ENCODE measurements at regions not wholly inside any gene's neighbourhood (a gene's known extent, or its start where the extent isn't known, plus 50 kb on each side); places are given as distances from the start of the nearest gene placed in this dataset.
"Not testable (repeated sequence)": the region's sequence is repeated elsewhere in the genome, so short reads cannot be mapped to it uniquely, and the experiment has no call there.

DNA sequence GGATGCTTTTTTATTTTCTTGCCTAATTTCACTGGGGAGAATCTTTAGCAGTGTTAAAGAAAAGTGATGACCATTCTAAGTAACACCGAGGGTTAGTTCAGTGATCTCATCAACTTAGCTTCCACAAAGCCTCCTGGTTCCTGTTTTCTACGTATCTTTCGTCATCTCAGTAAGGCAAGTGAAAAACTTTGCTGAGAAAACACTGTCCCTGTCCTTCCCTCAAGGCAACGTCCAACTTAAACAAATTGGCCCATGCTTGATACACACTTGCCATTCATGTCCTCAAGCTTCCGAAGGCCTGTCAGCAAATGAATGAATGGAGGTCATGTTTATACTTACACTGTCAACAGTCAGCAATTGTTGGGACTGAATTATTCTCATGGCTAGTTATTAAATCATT is 350.4 kb upstream of the NT5C1B start:
- H2AFZ ChIP-seq (replicated peaks; ENCODE audit: low read length, poor library complexity); H4K20me1 ChIP-seq (ENCODE audit: insufficient read depth, low read length); H2AK9ac ChIP-seq (replicated peaks; ENCODE audit: low read depth, low read length, poor library complexity); intact Hi-C loops (cut with micrococcal nuclease); H3K4ac ChIP-seq (ENCODE audit: low read depth, low read length); H3K9me1 ChIP-seq (ENCODE audit: insufficient read depth, low read length); POLR2A ChIA-PET (ENCODE audit: unreplicated experiment); ATAC-seq (ENCODE audit: low read depth); CTCF ChIA-PET; H2BK5ac ChIP-seq (ENCODE audit: low read depth, low read length, poor library complexity, severe bottlenecking); H3K4me1 ChIP-seq (ENCODE audit: control insufficient read depth, insufficient read depth, low read length); H3K14ac ChIP-seq (replicated peaks; ENCODE audit: low read depth, low read length); H3K79me1 ChIP-seq (ENCODE audit: low read depth in 1 of 2, low read length in 2 of 2); H3K23ac ChIP-seq (ENCODE audit: low read depth, low read length); H2BK20ac ChIP-seq (ENCODE audit: low read depth, low read length); H3K4me2 ChIP-seq (ENCODE audit: low read depth, low read length); H3K9ac ChIP-seq (ENCODE audit: low read depth, low read length); H4K5ac ChIP-seq (ENCODE audit: low read depth, low read length); H3K27me3 ChIP-seq (ENCODE audit: control insufficient read depth, insufficient read depth, low read length); BruUV-seq (replicated peaks); in situ Hi-C loops (cut with MboI; ENCODE audit: low sequenced_read_pairs); H3K56ac ChIP-seq (ENCODE audit: extremely low read depth, insufficient read depth, low read length); H2BK120ac ChIP-seq (ENCODE audit: low read depth, low read length); H2BK15ac ChIP-seq (ENCODE audit: low read depth, low read length); H3K4me3 ChIP-seq (ENCODE audit: insufficient read depth, low read depth, low read length); dilution Hi-C loops (cut with HindIII; ENCODE audit: low sequenced_read_pairs, unreplicated experiment); H3K36me3 ChIP-seq (ENCODE audit: control insufficient read depth, insufficient read depth, low read length); DNase-seq; H3K18ac ChIP-seq (ENCODE audit: low read depth, low read length); H3K27ac ChIP-seq (ENCODE audit: insufficient read depth, low read length); H4K8ac ChIP-seq (ENCODE audit: low read depth in 2 of 2, low read length in 2 of 2); H4K91ac ChIP-seq (ENCODE audit: insufficient read depth, low read depth, low read length); H2AK5ac ChIP-seq (ENCODE audit: low read depth, low read length); H3K9me3 ChIP-seq (ENCODE audit: control insufficient read depth, insufficient read depth, low read length): not testable (repeated sequence)
- no CpG with 5 or more reads among the region's 5 CpGs for WGBS, 2 experiments (ENCODE audit: extremely low coverage in 2 of 2, insufficient read length in 1 of 2)

Measured in IMR-90 (cell line).